NCI-H128 (cell line): ENCODE measurements at regions not wholly inside any gene's neighbourhood (a gene's known extent, or its start where the extent isn't known, plus 50 kb on each side); places are given as distances from the start of the nearest gene placed in this dataset.

Source experiments
- DNase-seq: peaks from one replicate; lab custom pipeline; 2025; ENCODE audit not compliant: unreplicated experiment; lab: John Stamatoyannopoulos, UW

DNA sequence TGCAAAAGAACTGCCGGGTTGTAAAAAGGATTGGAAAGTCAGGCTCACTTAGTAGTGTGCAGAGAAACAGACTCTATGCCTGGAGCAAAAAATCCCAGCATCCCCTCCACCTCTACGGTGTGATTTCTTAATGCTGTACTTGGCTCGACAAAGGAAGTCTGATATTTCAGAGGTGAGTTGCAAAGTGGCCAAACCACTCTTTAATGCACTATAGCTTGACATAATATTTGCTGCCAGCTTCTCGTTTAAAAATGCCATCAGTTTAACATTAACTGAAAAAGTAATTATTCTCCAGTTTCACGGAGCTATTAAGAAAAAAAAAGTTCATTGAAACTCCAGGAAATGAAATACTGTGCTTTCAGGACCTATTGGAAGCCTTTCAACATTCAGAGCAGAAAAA lies 448.3 kb upstream of the ZFP42 start:
- DNase-seq: no peak

DNA sequence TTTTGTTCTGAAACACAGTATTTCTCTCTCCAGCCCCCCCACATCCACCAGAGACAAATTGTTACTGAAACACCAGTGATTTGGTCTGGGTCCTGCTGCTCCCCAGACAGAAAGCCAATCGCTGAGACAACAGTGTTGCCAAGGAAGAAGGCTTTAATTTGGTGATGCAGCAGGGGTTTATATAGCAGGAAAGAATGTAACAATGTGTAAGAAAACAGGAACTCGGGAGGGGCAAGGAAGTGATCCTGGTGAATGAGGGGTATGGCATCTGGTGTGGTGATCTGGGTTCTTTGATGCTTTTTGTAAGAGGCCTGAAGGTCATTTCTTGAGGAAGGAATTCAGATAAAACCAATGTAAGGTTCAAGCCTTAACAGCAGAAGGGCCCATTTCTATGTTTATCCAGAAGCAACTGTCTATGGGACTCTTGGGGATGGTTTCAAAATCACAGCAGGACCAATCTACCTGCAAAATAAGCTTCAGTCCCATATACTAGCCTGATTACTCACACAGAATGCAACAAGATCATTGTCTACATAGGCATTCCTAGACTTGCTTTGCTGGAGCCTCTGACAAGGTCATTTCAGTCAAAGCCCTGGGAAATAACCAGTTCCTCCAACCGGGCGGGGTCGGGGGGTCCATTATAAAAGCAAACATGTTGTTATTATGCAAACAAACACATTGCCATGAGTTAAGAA lies 445.2 kb upstream of the ZFP42 start:
- DNase-seq: no peak

DNA sequence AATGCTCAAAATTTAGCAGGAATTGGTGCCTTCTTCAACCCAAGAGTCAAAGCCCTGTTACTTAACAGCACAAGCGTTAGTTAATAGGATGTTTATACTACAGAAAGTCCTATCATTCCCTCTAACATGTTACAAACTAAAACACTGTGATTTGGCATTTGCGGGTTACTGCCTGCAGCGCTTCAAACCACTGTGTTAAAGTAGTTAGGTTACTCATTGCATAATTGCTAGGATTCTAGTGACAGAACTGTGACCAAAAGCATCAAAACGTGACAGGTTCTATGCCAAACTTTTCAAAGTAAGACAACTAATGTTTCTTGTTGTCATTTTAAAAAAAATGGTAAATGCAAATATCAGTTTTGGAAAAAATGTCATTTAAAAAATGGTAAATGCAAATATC lies 442.8 kb upstream of the ZFP42 start:
- DNase-seq: no peak

DNA sequence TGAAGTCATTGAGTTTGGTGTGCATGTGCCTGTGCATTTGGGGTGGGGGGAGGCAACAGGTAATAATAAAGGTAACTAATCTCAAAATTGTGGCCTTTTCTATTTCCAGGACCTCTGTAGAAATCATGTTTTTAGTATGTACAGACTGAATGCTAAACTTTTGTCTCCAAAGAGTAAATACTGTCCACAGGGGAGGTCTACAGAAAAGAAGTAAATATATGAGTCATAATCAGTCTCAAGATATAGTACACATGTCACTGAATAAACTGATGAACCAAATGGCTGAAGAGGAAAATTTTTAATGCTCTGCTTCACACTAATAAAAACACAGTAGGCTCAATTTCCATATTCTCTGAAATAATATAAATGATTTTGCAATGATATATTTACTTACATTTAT lies 440.4 kb upstream of the ZFP42 start:
- DNase-seq: no peak

DNA sequence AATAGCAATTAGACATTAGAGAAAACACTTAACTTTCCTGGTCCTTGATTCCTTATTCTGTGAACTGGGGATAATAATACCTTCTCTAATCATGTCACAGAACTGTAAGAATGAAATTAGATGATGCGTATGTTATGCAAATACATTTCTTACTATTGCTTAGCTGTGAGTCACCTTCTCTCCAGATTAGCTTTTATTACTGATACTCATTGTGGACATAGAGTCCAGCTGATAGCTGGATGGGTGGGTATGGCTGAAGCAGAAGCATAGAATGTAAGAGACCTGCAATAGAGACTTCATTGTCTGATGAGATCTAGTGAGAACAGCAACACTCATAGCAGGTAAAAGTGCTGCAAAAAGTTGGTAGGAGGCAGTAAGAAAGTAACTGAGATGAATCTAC lies 437.2 kb upstream of the ZFP42 start:
- no peak for DNase-seq

DNA sequence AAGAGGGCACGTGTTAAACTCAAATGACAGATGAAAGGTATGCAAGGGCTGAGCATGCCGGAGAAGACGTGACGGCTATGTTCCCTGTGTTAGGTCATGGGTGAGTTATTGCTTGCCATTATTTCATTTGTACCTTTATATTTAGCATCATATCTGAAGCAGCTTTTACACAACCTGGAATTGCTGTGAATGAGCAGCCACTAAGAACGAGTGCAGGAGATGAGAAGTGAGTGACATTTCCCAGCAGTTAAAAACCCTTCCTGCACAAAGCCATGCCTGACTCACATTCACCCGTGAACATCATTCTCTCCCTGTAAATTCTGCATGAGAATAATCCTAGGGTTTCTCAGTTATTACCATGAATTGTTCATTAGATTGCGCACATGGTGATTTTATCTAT lies 433.2 kb upstream of the ZFP42 start:
- no peak for DNase-seq

DNA sequence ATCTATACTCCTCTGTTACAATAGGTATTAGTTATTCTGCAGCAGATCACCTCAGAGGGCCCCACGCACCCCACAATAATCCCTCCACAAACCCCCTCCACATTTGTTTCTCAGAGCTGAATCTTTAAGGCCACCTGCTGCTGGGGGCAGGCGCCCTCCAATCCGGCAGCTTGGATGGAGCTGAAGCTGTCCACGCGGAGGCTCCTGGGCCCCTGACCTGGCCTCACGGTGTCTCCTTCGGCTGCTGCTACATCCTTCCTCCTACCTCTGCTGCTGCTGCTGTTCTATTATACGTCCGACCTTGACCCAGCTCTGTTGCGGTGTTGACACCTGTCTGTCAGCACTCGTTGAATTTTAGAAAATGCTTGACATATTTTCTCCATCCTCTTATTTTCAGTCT lies 430.2 kb upstream of the ZFP42 start:
- DNase-seq: no peak

DNA sequence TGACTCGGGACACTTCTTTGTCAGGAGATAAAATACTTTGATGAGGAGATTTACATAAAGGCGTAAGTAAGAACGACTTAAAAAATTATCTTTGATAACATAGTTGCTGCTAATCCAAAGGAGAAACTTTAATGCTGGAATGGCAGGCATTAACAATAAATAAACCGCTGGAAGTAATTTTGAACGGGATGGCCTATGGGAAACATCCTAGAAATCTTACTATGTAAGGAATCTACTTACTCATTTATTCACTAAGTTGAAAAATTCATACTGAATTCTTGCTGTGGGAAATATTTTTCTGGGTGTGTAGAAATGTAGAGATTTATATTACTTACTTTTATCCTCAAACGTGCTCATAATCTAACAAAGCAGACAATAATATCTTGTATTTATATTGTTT lies 425.7 kb upstream of the ZFP42 start:
- no peak for DNase-seq

DNA sequence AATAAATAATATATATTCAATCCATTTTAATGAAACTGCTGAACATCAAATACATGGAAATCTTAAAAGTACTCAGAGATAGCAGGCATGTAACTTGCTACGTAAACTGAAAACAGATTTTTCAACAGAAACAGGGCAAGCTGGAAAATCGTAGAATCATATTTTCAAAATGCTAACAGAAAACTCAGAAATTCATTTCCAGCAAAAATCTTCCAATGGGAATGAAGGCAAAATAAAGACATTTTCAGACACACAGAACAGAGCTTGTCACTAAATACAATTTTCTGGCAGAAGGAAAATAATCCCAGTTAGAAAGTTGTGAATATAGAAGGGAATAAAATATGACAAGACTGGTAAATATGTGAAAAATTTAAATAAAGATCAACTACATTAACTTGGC lies 419.9 kb upstream of the ZFP42 start:
- no peak for DNase-seq

DNA sequence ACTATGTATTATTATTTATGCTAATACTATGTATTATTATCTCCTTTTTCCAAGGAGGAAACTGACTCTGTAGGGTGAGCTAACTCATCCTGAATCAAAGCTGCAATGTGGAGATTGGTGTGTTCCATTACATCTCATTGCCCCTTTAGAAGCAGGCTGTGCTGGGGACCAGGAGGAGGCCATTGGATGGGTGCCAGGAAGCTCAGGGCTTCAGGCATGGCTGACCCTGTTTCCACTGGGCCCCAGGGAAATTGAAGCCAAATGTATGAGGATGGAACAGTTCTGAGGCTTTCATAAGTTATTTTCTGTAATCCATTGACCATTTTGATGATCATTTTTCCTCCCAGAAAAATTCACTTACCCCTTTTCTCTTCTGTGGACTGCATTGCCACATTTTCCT lies 418.8 kb upstream of the ZFP42 start:
- DNase-seq: no peak

- no peak for DNase-seq
Observed at GRCh38 chr4:187577941-187578480, 417.6 kb upstream of the ZFP42 start.

DNA sequence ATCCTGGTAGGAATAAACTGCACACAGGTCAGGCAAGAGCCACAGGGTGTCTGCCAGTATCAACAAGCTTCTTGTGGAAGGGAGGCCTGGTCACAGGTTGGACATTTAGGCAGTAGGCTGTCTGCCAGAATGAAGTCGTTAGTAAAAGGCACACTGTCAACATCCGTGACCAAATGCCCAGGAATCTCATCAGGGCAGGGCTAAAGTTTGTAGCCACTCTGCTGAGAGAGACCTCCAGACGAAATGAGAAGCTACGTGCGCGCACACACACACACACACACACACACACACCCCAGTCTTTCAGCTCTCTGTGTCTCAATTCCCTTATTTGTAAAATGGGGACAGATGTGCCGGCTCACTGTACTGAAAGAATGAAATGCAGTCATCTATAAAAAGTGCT lies 408.7 kb upstream of the ZFP42 start:
- no peak for DNase-seq

GRCh38 chr4:187598196-187598595 lies 397.4 kb upstream of the ZFP42 start:
- DNase-seq: no peak

DNA sequence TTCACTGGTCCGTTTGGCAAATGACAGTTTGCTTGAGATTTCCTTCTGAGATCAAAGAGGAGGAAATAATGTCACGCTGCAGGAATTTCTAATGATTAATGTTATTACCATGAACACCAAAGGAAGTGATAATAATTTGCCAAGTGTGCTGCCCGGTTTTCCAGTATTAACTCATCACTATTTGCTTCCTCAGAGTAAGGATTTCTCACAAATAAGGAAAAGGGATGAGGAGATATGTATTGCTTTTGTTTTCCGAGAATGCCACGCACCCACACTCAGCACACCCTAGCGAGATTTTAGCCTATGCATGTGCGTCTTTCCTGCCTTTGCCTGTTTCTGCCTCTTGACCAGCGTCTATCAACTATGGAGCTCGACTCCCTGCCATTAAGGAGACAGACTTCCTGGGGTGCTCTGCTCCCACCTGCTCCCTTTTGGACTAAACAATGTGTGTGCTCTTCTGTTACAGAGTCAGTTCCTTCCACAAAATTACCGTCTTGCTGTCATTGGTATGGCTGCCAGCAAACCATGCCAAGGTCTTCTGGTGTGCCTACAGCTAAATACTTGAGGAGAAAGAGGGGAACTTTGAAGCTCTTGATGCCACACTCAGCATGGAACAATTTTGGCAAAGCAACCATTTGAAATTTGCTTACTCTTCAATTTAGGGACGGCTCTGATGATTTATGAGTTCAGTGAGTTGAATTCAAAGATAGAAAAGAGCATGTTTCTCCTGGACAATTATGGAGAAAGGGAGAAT lies 393.1 kb upstream of the ZFP42 start:
- no peak for DNase-seq

- DNase-seq: no peak
Observed at GRCh38 chr4:187603093-187604025, 392.2 kb upstream of the ZFP42 start.

- DNase-seq: no peak
Observed at GRCh38 chr4:187604984-187605383, 390.6 kb upstream of the ZFP42 start.

DNA sequence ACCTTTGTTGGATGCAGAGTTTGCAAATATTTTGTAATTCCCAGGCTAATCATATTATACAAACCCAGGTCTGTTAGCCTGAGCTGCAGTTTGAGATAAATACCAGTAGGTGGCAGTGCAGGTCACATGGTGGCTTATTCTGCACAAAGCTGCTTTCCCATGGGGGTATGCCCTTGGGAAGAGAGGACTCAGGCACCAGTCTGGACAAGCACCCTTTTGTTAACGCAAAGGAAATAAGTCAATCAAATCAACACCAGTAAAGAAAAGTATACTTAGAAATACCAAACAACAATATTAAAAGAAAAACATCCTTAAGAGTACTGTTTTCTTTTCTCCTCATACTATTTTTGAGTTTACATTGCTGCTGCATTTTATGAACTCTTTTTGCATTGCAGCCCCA lies 389.0 kb upstream of the ZFP42 start:
- DNase-seq: no peak

- no peak for DNase-seq
Observed at GRCh38 chr4:187608001-187608421, 387.6 kb upstream of the ZFP42 start.

DNA sequence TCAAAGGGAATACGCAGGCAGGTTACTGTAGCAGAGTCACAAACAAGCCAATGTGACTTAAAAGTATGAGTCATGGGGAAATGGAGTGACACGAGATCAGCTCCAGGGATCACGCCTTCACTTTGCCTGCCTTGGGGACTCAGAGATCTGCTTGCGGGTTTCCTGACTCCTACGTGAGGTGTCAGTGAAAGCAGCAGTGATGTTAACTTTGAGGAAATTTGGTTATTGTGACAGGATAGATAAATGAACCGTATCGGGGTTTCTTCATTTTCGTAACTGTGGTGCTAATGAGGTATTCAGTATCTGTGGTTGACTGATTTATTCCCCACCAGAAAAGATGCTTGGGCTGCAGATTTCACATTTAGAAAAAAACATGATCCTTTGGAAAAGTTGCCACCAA lies 383.3 kb upstream of the ZFP42 start:
- DNase-seq: no peak

GRCh38 chr4:187613089-187613839 lies 382.3 kb upstream of the ZFP42 start:
- no peak for DNase-seq

GRCh38 chr4:187615972-187616371 lies 379.6 kb upstream of the ZFP42 start:
- no peak for DNase-seq
